ENCODE measurements at regions not wholly inside any gene's neighbourhood (a gene's known extent, or its start where the extent isn't known, plus 50 kb on each side); places are given as distances from the start of the nearest gene placed in this dataset.

DNA sequence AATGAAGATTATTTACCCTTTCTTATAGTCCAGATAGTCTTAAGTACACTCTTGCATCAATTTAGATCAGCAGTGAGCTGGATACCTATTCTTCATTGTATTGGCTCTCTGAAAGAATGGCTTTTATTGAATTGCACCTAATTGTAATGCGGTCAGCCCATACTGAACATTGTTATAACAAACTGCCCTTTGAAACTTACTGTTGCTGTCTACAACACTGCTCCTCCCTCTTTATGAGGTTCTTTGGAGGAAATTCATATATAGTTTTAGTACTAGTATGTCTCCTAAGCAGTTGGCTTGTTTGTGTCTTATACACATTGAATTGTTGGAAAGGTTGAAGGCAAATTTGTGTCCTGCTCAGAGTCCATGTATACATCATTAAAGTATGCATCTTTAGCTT lies 66.5 kb upstream of the UGP2 start:
- no peaks in the 10 kb centered on the region for H3K9me3 ChIP-seq
- no peak for TF ChIP-seq CTCF (IDR thresholded peaks at IDR 0.05)
- no peak overlapping the region for H3K27ac ChIP-seq
- DNase-seq, result no peak
- H3K4me1 ChIP-seq, result peaks cover 0 to 4% of the 10 kb centered on the region in 2 donors
- intact Hi-C loops (cut with DNase I; ENCODE audit: low total_unique reads), result no loop called here
- peaks cover 0 to 5% of the 10 kb centered on the region in 2 donors for H3K36me3 ChIP-seq
- H3K27me3 ChIP-seq, result no peaks in the 10 kb centered on the region
- no peak overlapping the region for H3K4me3 ChIP-seq

DNA sequence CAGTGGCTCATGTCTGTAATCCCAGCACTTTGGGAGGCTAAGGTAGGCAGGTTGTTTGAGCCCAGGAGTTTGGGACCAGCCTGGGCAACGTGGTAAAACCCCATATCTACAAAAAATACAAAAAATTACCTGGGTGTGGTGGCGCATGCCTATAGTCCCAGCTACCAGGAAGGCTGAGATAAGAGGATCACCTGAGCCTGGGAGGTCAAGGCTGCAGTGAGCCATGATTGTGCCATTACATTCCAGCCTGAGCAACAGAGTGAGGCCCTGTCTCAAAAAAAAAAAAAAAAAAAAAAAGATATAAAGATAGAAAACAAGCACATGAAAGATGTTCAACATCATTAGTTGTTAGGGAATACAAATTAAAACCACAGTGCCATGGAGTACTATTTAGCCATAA lies 65.3 kb upstream of the UGP2 start:
- TF ChIP-seq CTCF (IDR thresholded peaks at IDR 0.05), result no peak
- intact Hi-C loops (cut with DNase I; ENCODE audit: low total_unique reads), result no loop called here
- Histone ChIP-seq H3K4me3 (no peak overlapping the region), H3K9me3 (no peaks in the 10 kb centered on the region), H3K36me3 (no peaks in the 10 kb centered on the region), H3K27me3 (no peaks in the 10 kb centered on the region), H3K4me1 (peaks cover 0 to 4% of the 10 kb centered on the region in 2 donors), H3K27ac (no peak overlapping the region)
- no peak for DNase-seq

DNA sequence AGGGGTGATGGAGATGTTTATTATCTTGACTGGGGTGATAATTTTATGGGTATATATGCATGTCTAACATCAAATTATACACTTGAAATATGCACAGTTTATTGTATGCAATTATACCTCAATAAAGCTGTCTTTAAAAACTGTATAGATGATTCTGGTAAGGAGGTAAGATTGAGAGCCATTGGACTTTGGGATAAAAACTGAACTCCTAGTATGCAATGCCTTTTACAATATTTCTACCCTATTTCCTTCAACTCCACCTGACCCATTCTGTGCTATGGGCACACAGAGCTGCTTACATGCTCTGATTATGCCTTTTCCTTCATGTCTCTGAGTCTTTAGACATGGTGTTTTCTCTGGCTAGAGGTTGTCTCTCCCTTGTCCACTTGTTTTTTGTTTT lies 63.9 kb upstream of the UGP2 start:
- Histone ChIP-seq H3K27me3 (no peaks in the 10 kb centered on the region), H3K27ac (no peak overlapping the region), H3K4me1 (peaks cover 0 to 4% of the 10 kb centered on the region in 2 donors), H3K4me3 (no peak overlapping the region), H3K9me3 (no peaks in the 10 kb centered on the region), H3K36me3 (no peaks in the 10 kb centered on the region)
- DNase-seq, result no peak
- no peak for TF ChIP-seq POLR2A (IDR thresholded peaks at IDR 0.05)
- no peak for TF ChIP-seq CTCF (IDR thresholded peaks at IDR 0.05)
- intact Hi-C loops (cut with DNase I; ENCODE audit: low total_unique reads), result no loop called here

- DNase-seq, result no peak
- intact Hi-C loops (cut with DNase I; ENCODE audit: low total_unique reads), result no loop called here
- Histone ChIP-seq H3K4me1 (peaks cover 0 to 4% of the 10 kb centered on the region in 2 donors), H3K4me3 (no peak overlapping the region), H3K9me3 (no peaks in the 10 kb centered on the region), H3K27me3 (no peaks in the 10 kb centered on the region), H3K36me3 (no peaks in the 10 kb centered on the region), H3K27ac (no peak overlapping the region)
- TF ChIP-seq POLR2A (IDR thresholded peaks at IDR 0.05) (no peak), CTCF (IDR thresholded peaks at IDR 0.05) (no peak)
Measured at GRCh38 chr2:63778391-63778790, 63.3 kb upstream of the UGP2 start.

DNA sequence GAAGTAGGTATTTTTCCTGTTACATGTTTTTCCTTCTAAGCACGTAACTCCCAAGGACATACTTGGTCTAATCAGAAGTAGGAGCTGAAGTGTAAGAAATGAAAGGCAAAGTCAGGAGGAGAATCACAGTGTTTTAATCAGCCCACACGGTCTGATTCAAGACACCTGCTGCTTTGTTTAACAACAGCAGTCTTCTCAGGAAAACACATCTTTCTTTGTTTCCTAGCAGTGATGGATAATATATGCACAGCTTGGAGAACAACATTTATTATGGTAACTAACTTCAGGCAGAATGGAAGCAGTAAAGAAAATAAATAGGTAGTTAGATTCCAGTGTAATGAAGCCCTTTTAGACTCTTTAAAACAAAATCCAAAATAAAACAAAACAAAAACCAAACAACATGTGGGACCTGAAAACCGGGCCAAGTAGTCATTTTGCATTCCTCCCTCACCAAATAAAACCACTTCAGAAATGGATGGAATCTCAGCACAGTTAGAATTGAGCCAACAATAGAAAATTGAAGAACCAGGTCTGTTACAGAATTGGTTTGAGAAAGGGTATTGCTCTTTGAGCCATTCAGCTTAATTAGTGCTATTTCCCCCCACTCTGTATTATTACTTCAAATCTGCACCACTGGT lies 61.1 kb upstream of the UGP2 start:
- Histone ChIP-seq H3K4me3 (no peak overlapping the region), H3K27me3 (no peaks in the 10 kb centered on the region), H3K9me3 (no peaks in the 10 kb centered on the region), H3K36me3 (no peaks in the 10 kb centered on the region), H3K4me1 (peaks cover 0 to 4% of the 10 kb centered on the region in 2 donors), H3K27ac (peak overlapping the region; percentile 67 to 80)
- intact Hi-C loops (cut with DNase I; ENCODE audit: low total_unique reads), result no loop called here
- no peak for DNase-seq
- TF ChIP-seq POLR2A (IDR thresholded peaks at IDR 0.05), result no peak
- TF ChIP-seq CTCF (IDR thresholded peaks at IDR 0.05), result no peak

Data from uterus (tissue), 3 donors.